Uterus (tissue), 3 donors: ENCODE measurements at regions not wholly inside any gene's neighbourhood (a gene's known extent, or its start where the extent isn't known, plus 50 kb on each side); places are given as distances from the start of the nearest gene placed in this dataset.
"Not testable (repeated sequence)": the region's sequence is repeated elsewhere in the genome, so short reads cannot be mapped to it uniquely, and the experiment has no call there.

Experiments
- DNase-seq, 2 donors: peaks; one replicate each; pipeline ENCODE4 v3.0.0-alpha.2; 2019 to 2020
- H3K27ac ChIP-seq, 2 donors: fragments of 200-600 bp; sonication (generic); 1 replicate in 1 of 2; 2 replicates in 1 of 2; pipeline ENCODE4 v1.5.1; 2016 to 2018
- H3K27me3 ChIP-seq, 2 donors: fragments of 200-600 bp; sonication (generic); one replicate each; pipeline ENCODE4 v1.5.1; 2018 to 2019; ENCODE audit warnings: control low read depth in 1 of 2
- H3K36me3 ChIP-seq, 2 donors: fragments of 200-600 bp; sonication (generic); one replicate each; pipeline ENCODE4 v1.5.1; 2019; ENCODE audit warnings: control low read depth in 1 of 2
- H3K4me1 ChIP-seq, 2 donors: fragments of 200-600 bp; sonication (generic); one replicate each; pipeline ENCODE4 v1.5.1; 2018 to 2019; ENCODE audit warnings: control low read depth in 1 of 2
- H3K4me3 ChIP-seq, 2 donors: fragments of 200-600 bp; sonication (generic); 1 replicate in 1 of 2; 2 replicates in 1 of 2; pipeline ENCODE4 v1.5.1; 2018 to 2019; ENCODE audit warnings: mild to moderate bottlenecking in 1 of 2
- H3K9me3 ChIP-seq, 2 donors: fragments of 200-600 bp; sonication (generic); one replicate each; pipeline ENCODE4 v1.5.1; 2019; ENCODE audit warnings: control low read depth in 1 of 2
- CTCF ChIP-seq, 4 experiments: fragments of 200-600 bp in 2 of 4; fragments of 450-650 bp in 2 of 4; sonication (generic) in 2 of 4; IDR thresholded peaks; one replicate each; pipeline ENCODE4 v1.5.1; 2016 to 2019; ENCODE audit warnings: antibody characterized with exemption in 4 of 4, mild to moderate bottlenecking in 2 of 4, moderate library complexity in 1 of 4
- POLR2A ChIP-seq, 2 donors: fragments of 450-650 bp; IDR thresholded peaks; one replicate each; pipeline ENCODE4 v1.6.1; 2016; ENCODE audit warnings: antibody characterized with exemption in 2 of 2, mild to moderate bottlenecking in 1 of 2, moderate library complexity in 1 of 2
- intact Hi-C: fragments of 100-400 bp; cut with DNase I; formaldehyde crosslinking; loops from one replicate; pipeline ENCODE4 v1.15.1; 2023; ENCODE audit warnings: low total_unique reads
- donor health status: DM: yes; HTN: yes; CAD: no.

- intact Hi-C loops: no loop called here
- no peaks in the 10 kb centered on the region for H3K36me3 ChIP-seq
- TF ChIP-seq CTCF (IDR thresholded peaks at IDR 0.05) (no peak), POLR2A (IDR thresholded peaks at IDR 0.05) (no peak)
- H3K9me3 ChIP-seq: no peaks in the 10 kb centered on the region
- no peak for DNase-seq
- H3K27ac ChIP-seq: no peak overlapping the region
- no peaks in the 10 kb centered on the region for H3K4me1 ChIP-seq
- no peaks in the 10 kb centered on the region for H3K27me3 ChIP-seq
- no peak overlapping the region for H3K4me3 ChIP-seq
Observed at GRCh38 chr4:127450276-127450675, 182.5 kb upstream of the INTU start.

GRCh38 chr4:127463883-127464282 lies 168.9 kb upstream of the INTU start:
- no peak for TF ChIP-seq CTCF (IDR thresholded peaks at IDR 0.05)
- no peak for TF ChIP-seq POLR2A (IDR thresholded peaks at IDR 0.05)

GRCh38 chr4:127469542-127469941 lies 163.2 kb upstream of the INTU start:
- Histone ChIP-seq H3K27ac (no peak overlapping the region), H3K4me1 (no peaks in the 10 kb centered on the region), H3K9me3 (no peaks in the 10 kb centered on the region), H3K27me3 (no peaks in the 10 kb centered on the region), H3K4me3 (no peak overlapping the region), H3K36me3 (no peaks in the 10 kb centered on the region)
- intact Hi-C loops: no loop called here
- TF ChIP-seq POLR2A (IDR thresholded peaks at IDR 0.05) (no peak), CTCF (IDR thresholded peaks at IDR 0.05) (no peak)
- no peak for DNase-seq

More at GRCh38 chr4:127463883-127464282, 168.9 kb upstream of the INTU start:
- H3K27me3 ChIP-seq: no peaks in the 10 kb centered on the region
- H3K27ac ChIP-seq: no peak overlapping the region
- H3K4me1 ChIP-seq: no peaks in the 10 kb centered on the region
- H3K9me3 ChIP-seq: no peaks in the 10 kb centered on the region
- H3K4me3 ChIP-seq: no peak overlapping the region
- H3K36me3 ChIP-seq: no peaks in the 10 kb centered on the region
- DNase-seq: no peak
- intact Hi-C loops: no loop called here

GRCh38 chr4:127469959-127470809 lies 162.6 kb upstream of the INTU start:
- DNase-seq: peak in 1 of 2 donors; percentile 11
- Histone ChIP-seq H3K27ac (no peak overlapping the region), H3K4me1 (no peaks in the 10 kb centered on the region), H3K4me3 (no peak overlapping the region), H3K27me3 (no peaks in the 10 kb centered on the region), H3K9me3 (no peaks in the 10 kb centered on the region), H3K36me3 (no peaks in the 10 kb centered on the region)
- TF ChIP-seq POLR2A (IDR thresholded peaks at IDR 0.05) (no peak), CTCF (IDR thresholded peaks at IDR 0.05) (no peak)
- intact Hi-C loops: no loop called here

GRCh38 chr4:127478271-127478670 lies 154.5 kb upstream of the INTU start:
- intact Hi-C loops, H3K27ac ChIP-seq, H3K27me3 ChIP-seq, H3K9me3 ChIP-seq, H3K4me3 ChIP-seq, H3K36me3 ChIP-seq, DNase-seq, H3K4me1 ChIP-seq: not testable (repeated sequence)
